ENCODE measurements at regions not wholly inside any gene's neighbourhood (a gene's known extent, or its start where the extent isn't known, plus 50 kb on each side); places are given as distances from the start of the nearest gene placed in this dataset.

DNA sequence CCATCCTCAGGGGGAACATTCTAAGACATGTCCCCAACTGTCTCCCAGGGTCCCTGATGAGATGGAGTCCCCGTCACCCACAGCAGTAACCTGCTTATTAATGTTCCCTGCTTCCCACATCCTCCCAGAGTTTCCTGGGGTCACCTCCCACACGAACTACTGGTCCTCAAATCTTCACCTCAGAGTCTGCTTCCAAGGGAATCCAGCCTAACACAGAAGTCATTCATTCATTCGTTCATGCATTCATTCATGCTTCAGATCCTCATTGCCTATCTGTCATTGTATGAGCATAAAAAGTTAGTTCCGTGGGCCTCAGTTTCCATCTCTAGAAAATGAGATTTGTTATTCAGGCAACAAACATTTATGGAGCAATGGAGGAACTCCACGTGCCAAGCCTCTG lies 516.2 kb downstream of the SHQ1 start:
- TF ChIP-seq, protein P1, sequence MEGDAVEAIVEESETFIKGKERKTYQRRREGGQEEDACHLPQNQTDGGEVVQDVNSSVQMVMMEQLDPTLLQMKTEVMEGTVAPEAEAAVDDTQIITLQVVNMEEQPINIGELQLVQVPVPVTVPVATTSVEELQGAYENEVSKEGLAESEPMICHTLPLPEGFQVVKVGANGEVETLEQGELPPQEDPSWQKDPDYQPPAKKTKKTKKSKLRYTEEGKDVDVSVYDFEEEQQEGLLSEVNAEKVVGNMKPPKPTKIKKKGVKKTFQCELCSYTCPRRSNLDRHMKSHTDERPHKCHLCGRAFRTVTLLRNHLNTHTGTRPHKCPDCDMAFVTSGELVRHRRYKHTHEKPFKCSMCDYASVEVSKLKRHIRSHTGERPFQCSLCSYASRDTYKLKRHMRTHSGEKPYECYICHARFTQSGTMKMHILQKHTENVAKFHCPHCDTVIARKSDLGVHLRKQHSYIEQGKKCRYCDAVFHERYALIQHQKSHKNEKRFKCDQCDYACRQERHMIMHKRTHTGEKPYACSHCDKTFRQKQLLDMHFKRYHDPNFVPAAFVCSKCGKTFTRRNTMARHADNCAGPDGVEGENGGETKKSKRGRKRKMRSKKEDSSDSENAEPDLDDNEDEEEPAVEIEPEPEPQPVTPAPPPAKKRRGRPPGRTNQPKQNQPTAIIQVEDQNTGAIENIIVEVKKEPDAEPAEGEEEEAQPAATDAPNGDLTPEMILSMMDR (IDR thresholded peaks at IDR 0.05): no peak
- TF ChIP-seq EP300 (IDR thresholded peaks at IDR 0.05) (no peak), POLR2A (IDR thresholded peaks at IDR 0.05) (no peak)
